GM12891 (cell line): ENCODE measurements at regions not wholly inside any gene's neighbourhood (a gene's known extent, or its start where the extent isn't known, plus 50 kb on each side); places are given as distances from the start of the nearest gene placed in this dataset.

Experiments
- PAX5 ChIP-seq: IDR thresholded peaks from 2 replicates; pipeline ENCODE4 v1.6.1; 2011; ENCODE audit warnings: low read length, moderate library complexity, mild to moderate bottlenecking; ENCODE audit not compliant: insufficient read depth, severe bottlenecking
- POLR2A ChIP-seq: IDR thresholded peaks from 2 replicates; pipeline ENCODE4 v1.6.1; 2011; ENCODE audit warnings: low read depth, low read length, control low read depth
- POLR2AphosphoS5 ChIP-seq: IDR thresholded peaks from 2 replicates; pipeline ENCODE4 v1.6.1; 2011; ENCODE audit warnings: low read depth, low read length, control low read depth
- SPI1 ChIP-seq: IDR thresholded peaks from 2 replicates; pipeline ENCODE4 v1.6.1; 2011; ENCODE audit warnings: low read depth, low read length, control low read depth
- TAF1 ChIP-seq: IDR thresholded peaks from 2 replicates; pipeline ENCODE4 v1.6.1; 2011; ENCODE audit warnings: low read depth, low read length, control low read depth

GRCh38 chr2:146678516-146678915, 1166.3 kb upstream of the ACVR2A start:
- no peak for TF ChIP-seq POLR2A
- no peak for TF ChIP-seq POLR2AphosphoS5
- TF ChIP-seq TAF1: no peak
- no peak for TF ChIP-seq SPI1
- TF ChIP-seq PAX5: no peak
